ENCODE measurements at regions not wholly inside any gene's neighbourhood (a gene's known extent, or its start where the extent isn't known, plus 50 kb on each side); places are given as distances from the start of the nearest gene placed in this dataset.

DNA sequence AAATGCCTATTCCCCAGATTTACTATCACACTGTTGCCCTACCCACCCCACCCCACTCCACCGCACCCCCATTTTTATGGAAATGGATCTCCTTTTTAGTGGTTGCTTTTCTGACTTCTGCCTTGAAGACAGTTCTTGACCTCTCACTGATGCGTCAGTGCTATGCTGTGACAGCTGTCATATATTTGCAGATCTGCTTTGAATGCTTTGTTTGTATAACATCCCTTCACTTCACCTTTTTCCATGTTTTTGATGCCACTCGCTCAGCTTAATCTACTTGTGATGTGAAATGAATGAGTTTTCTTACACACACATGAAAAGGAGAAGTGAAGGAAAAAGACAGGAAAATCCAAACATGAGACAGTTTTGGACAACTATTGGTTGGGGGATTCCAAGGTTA is 731.0 kb downstream of the SLITRK6 start:
- peak; percentile 96 to 97 for DNase-seq

DNA sequence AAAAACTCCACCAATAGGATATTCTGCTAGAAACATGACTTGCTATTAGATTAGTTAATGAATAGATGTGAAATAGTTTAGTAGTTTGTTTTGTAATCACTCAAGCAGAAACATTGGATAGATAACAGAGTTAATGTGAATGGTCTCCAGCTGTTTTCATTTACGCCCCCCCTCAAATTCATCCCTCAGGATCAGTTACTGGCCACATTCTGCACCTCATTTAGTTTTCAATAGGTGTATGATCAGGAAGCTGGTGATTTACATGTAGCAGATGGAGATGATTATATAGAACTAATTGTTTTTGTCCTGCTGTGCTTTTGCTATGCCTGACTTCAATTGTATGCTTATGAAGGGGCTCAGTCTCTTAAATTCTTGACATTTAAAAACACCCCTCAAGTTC is 759.0 kb downstream of the SLITRK6 start:
- no peak for DNase-seq

DNA sequence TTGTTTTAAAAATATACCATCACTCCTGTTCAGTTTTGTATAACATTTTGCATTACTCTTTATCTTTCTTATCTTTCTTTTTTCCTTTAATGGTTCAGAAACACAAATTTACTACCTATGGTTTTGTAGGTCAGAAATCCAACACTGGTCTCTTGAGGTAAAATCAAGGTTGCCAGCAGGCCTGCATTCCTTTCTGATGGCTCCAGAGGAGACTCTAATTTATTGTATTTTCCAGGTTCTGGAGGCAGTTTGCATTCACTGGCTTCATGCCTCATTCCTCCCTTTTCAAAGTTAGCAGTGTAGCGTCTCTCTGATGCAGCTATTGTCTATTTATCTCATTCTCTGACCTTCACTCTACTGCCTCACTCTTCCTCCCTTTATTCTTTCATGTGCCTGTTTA is 767.4 kb downstream of the SLITRK6 start:
- no peak for DNase-seq

DNA sequence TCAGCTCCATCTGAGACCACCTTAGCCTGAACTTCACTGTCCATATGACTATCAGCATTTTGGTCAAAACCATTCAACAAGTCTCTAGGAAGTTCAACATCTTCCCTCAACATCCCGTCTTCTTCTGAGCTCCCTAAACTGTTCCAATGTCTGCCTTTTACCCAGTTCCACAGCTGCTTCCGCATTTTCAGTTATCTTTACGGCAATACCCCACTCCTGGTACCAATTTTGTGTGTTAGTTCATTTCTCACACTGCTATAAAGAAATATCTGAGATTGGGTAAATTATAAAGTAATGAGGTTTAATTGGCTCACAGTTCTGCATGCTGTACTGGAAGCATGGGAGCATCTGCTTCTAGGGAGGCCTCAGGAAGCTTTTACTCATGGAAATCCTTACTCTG is 771.2 kb downstream of the SLITRK6 start:
- no peak for DNase-seq

DNA sequence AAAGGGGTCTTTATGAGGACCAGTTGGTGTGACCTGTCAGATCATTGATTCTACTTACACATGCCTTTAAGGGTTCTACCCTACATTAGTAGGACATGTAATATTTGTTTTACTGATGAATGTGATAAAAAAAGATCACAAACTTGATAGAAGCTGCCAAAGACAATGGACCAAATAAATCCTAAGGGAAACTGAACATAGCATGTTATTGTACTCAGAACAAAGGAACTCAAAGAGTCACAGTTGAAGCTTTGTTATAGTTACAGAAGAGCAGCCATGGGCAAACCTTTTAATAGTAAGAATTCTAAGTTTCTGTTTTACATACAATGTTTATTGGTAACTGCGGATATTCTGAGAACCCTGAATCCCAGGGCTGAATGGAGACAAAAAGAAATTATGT is 780.1 kb downstream of the SLITRK6 start:
- no peak for DNase-seq

DNA sequence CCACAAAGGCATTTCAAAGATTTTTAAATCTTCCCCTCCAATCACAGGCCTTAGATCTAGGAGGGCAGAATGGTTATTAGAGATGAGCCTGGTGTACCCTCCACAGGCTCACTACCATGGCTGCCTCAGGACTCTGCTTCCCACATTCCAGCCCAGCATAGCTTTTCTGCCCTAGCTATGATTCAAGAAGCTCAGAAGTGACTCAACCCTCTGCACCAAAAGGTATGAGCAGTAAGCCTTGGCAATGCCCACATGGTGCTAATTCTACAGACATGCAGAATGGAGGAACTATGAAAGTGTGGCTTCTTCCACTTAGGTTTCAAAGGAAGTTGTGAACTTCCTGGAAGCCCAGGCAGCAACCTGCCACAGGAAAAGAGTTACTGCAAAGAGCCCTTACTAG is 786.2 kb downstream of the SLITRK6 start:
- no peak for DNase-seq

DNA sequence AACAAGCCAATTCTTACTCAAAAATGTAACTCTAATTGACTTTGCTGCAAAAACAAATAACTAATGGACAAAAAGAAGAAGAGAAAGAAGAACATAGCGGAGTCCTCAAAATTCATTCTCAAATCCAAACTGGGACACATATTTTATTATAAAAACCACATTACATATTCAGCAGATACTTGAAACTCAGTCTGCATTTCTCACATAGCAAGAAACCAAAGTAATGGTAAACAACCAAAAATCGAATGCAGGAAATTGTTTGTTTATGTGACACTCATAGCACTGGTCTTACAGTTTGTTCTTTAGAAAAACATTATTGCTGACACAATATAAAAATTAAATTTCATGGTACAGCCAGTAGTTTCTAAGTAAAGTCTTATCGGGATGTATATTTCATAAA is 789.8 kb downstream of the SLITRK6 start:
- no peak for DNase-seq

DNA sequence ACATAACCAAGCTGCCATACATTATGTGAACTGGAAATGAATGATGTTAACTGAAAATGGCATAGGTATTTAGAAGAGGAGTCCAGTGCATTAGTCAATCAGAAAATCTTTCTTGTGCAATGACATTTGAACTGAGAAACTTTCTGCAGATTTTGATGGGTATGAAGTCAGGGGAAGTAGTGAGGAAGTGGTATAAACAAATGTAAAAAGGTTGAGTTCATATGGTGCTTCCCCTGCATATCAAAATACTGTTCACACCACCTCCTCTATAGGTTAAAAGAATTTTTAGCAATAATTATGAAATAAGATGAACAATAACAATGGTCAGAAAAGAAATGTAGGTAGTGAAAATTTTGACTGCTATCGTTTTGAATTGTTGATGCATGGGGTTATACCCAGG is 800.0 kb downstream of the SLITRK6 start:
- DNase-seq, result no peak

DNA sequence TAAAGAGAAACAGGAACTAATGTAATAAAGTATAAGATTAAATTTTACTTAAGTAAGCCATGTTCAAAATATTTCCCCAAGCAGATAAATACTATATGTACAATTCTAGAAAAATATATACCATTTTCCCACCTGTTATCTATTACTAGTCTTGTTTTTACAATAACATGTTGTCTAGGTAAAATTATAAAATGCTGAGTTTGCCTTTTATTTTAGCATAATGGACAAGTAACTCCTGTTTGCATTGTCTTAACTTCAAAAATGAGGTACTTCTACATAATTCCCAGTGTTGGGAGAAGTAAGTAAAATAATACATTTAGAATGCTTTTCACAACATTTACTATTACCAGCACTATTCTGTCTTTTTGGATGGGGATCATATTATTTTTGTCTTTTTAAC is 800.5 kb downstream of the SLITRK6 start:
- DNase-seq, result no peak

DNA sequence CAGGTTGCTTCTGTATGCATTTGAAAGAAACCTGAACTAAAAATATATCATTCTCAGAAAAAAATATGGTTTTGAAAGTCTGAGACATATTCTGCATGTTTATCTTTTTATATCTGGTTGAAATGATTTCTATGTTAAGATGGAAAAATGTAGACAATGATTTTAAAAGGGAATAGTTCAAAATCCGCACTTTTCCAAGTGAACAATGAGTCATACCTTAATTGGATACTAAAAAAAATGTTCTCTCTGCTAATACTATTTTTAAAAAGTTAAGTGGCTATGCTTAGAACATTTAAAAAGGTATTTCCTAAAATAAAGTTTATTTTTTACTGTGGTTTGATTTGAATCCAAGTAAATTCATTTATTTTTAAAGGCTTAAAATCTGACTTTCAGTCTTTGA is 801.4 kb downstream of the SLITRK6 start:
- DNase-seq, result no peak

DNA sequence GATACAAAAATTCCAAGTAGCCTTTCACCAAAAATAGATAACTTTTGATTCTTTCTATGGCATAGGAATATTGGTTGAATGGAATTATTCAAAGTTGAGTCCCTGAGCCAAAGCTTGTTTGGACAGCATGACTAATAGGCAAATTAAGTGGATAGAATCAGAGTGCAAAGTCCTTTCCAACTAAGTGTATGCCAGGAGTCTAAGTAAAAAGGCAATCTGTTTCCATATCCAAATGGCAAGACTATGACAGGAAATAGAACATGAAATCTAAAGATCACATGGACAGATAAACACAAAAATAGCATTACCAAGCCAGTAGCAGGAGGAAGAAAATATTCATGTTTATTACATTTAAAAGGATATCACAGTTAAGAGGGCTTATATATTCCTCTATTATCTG is 804.6 kb downstream of the SLITRK6 start:
- no peak for DNase-seq

DNA sequence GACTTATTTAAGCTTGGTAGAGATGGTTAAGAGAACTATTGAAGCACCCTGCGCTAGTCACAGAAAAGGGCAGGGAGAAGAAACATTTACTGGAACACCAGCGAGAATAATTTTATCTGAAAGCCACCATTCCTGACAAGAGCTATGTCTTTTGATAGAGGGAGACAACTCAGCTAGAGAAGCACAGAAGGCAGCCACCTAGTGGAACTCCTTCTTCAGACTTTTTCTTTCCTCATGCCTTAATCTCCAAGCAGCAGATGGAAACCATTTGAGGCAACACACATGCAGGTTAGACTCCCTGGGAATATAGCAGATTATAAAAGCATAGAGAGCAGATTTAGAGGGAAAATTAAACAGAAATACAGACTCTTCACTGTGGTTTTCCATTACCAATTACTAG is 813.4 kb downstream of the SLITRK6 start:
- no peak for DNase-seq

DNA sequence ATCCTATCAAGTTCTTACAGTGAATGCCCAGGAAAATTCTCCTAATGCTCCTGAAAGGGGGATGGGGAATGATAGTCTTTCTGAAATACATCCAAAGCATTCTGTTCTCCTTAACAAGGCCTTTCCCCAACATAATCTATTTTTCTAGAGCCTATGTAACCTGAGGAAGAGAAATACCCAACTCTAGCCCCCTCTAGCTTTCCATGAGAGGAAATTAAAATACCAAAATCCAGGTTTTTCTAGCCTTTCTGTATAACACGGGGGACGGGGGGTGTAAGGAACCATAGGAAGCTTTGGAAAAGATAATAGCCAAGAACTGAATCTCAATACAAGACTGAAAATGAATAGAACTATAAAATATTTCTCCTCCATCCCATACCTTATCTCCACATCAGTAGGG is 815.9 kb downstream of the SLITRK6 start:
- DNase-seq, result no peak

DNA sequence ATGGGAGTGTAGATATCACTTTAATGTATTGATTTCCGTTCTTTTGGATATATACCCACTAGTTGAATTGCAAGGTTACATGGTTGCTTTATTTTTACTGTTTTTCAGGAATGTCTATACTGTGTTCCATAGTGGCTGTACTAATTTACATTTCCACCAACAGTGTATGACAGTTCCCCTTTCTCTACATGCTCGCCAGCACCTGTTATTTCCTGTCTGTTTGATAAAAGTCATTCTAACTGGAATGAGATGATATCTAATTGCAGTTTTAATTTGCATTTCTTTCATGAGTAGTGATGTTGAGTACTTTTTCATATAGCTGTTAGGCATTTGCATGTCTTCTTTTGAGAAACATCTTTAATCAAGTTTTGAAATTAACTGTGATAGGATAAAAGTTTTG is 818.6 kb downstream of the SLITRK6 start:
- DNase-seq, result no peak

DNA sequence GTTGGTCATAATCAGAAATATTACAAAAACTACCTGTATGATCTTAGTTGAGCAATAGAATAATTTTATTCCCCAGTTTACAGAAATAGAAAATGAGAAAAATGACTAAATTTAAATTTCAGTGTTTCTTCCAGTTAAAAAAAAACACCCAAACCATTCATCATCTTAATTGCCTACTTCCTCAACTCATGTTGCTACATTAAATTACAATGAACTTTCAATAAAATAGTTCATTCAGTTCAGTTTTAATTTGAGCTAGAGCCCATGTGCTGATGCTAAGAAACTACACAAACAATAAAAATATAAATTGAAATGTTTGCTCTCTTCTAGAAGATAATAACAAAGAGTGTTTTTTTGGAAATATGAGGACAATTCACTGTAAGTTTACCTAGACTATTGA is 820.4 kb downstream of the SLITRK6 start:
- no peak for DNase-seq

DNA sequence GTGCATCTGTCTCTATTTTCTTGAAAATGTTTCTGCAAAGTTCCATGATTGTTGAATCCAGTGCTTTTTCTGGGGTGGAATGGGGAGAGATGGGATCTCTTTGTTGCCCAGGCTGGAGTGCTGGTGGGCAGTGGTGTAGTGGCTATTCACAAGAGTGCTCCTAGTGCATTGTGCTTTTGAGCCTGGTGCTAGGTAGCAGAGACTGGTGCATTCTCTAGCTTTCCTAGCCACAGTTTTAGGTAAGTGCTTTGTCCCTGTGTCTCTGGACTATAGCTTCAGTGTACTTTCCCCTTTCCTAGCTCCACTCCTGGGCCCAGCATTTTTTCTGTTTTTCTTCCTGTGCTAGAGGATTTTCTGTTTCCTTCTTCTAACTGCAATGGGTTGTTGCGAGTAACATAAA is 825.6 kb downstream of the SLITRK6 start:
- no peak for DNase-seq

DNA sequence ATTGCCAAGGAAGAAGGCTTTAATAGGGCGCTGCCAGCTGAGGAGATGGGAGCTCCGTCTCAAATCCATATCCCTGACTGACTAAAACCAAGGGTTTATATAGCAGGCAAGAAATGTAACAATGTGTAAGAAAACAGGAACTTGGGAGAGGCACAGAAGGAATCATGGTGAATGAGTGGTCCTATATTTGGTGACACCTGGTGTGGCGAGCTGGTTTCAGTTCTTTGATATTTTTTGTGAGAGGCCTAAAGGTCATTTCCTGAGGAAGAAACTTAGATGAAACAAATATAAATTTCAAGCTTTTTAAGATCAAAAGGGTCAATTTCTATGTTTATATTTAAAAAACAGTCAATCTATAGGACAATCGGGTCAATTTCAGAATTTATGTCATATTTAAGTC is 826.3 kb downstream of the SLITRK6 start:
- no peak for DNase-seq

DNA sequence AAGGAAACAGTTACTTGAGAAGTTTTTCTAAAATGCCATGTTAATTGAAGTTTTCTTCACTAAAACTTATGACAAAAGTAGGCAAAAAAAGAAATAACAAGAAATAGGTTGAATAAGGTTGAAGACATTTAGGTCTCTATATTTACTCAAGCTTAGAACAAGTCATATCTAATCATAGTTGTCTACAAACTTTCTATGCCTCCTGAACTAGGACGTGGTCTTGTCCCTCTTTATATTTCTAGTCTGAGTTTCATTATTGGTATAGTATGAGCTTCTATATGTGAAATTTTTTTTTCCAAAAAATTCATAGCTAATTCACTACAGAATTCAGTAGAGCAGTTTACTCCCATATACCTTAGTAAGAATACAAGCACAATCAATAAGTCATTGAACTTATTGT is 836.4 kb downstream of the SLITRK6 start:
- no peak for DNase-seq

DNA sequence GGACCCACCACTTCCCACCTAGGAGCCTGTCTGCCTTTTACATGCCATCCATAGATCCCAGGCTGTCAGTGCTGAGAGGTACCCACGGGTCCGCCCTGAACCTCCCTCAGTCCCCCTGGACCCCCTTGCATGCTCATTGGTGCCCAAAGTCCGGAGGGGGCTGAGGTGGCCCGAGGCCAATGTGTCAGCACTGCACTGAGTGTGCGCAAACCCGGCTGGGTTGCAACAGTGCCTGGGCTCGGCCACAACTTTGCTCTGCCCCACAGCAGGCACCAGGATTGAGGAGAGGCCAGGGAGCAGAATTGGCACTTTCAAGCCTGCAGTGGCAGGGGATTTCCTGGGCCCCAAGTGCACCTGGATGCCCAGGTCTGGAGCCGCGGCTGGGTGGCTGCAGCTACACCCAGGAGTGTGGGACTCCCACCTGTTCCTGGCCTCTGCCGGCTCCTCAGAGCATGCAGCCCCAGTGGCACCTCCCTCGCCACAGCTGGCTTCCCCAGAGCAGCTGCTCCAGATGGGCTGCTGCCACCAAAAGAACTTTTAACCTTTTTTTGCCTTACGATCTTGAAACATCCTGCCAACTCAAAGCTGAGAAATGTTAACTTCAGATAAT is 837.0 kb downstream of the SLITRK6 start:
- peak in 1 of 2 experiments; percentile 10 for DNase-seq

DNA sequence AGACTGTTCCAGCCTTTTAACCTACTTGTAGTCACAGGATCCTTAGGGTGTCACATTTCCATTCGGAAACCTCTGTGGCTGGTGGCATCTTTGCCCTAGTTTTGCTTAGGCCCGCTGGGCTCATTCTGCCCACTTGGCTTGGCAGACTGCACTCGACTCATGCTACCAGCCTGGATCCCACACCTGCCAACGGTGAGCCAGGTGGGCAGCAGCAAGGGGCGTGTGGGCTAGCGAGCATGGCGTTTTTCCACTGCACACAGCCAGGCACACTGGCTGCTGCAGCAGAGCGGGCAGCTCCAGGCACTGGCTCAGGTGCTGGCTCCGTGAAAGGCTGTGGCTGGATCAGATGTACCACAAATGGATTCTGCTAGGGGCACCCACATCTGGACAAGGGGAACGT is 838.2 kb downstream of the SLITRK6 start:
- no peak for DNase-seq

DNA sequence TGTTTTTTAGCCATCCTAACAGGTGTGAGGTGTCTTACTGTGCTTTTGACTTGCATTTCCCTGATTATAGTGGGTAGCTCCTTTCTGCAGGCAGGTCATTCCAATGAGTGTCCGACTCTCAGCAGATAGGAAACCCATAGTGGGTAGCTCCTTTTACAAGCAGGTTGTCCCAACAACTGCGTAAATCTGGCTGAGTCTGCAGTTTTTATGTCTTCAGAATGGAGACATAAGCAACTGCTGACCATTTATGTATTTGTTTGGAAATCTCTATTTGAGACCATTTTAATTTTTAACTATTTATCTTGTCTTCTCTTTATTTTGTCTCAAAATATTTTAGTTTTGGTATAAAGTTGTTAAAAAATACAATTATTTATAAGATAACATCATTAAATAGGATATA is 839.4 kb downstream of the SLITRK6 start:
- no peak for DNase-seq

DNA sequence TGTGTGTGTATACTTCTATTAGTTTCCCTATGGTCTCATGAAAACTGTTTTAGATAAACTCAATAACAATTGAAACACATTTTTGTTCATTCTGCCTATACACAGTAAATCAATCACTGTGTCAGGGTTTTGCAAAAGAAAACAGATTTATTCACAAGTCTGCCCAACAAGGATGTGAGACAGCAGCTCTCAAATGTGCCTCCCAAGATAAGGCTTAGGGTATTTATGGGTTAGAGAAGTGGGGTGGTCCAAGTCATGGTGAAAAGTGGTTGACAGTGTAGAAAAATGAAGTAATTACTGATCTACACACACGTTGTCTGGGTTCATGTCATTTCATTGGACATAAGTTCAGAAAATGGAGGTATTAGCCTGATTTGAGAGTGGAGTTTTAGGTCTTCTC is 844.6 kb downstream of the SLITRK6 start:
- no peak for DNase-seq

DNA sequence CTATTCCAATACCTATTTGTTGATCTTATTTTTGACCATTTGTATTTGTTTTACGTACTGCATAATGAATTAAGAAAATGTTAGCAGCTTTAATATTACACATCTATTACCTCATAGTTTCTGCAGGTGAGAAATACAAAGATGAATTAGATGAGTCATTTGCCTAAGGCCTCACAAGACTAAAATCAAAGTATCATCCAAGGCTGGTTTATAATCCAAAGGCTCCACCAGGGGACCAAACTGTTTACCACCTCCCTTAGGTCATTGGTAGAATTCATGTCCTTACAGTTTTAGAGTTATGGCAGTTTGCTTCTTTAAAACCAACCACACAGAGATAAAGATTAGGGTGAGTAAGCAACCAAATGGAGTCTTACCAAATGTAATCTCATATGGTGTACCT is 848.1 kb downstream of the SLITRK6 start:
- no peak for DNase-seq

DNA sequence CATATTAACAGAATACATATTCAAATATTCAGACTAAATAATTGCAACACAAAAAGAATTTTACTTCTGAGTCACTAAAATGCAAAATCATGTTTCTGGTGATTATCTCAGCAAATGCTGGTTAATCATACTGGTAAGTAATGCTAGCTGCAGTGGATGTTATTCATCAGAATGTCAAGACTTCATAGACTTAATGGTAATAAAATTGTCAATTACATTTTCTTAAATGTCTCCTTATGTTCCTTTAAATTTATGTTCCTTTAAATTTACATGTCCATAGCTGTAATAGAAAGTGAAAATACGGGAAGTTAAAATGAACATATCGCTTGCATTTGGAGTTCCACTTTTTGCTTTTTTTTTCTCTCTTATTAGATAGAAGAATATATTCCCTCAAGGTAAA is 853.0 kb downstream of the SLITRK6 start:
- no peak for DNase-seq

DNA sequence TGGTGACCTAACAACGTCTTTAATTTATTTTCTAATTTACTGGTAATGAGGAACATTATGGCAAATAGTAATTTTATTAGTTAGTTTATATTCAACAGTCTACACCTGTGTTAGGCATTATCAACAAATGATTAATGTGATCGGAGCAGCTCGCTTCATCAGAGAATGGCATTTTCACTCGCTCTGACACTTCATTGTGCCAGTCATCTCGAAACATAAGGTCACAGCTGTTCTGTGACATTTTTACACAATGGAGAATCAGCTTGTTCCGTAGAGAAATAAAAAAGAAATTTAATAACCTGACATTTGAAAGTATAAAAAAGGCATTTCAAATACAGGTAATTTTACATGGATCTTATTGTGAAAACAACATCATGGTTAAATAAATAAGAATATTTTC is 858.4 kb downstream of the SLITRK6 start:
- peak in 1 of 2 experiments; percentile 46 for DNase-seq

DNA sequence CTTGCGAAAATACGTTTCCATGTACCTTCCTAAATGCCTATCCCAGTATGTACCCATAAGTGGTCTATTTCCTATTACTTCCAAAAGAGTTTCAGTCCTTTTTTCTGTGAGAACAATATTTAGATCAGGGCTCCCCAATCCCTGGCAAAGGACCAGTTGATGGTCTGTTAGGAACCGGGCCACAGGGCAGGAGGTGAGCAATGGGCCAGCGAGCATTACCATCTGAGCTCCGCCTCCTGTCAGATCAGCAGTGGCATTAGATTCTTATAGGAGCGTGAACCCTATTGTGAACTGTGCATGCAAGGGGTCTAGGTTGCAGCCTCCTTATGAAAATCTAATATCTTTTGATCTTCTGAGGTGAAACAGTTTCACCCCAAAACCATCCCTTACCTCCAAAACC is 859.1 kb downstream of the SLITRK6 start:
- no peak for DNase-seq

Measured in SHP77 (cell line).